Keratinocyte (primary cell): ENCODE measurements at regions not wholly inside any gene's neighbourhood (a gene's known extent, or its start where the extent isn't known, plus 50 kb on each side); places are given as distances from the start of the nearest gene placed in this dataset.

Experiments
- DNase-seq: peaks from one replicate; pipeline ENCODE4 v3.0.0-alpha.2; 2011; ENCODE audit warnings: low read depth, missing footprints, low spot score
- FAIRE-seq: peaks from 2 replicates; lab custom pipeline; 2011; peaks lifted over from hg19 to GRCh38; lab: Jason Lieb, UNC
- H2AFZ ChIP-seq: 2 replicates; pipeline ENCODE4 v1.6.0; 2012; ENCODE audit warnings: low read length, control low read depth, inconsistent platforms; ENCODE audit not compliant: control insufficient read depth
- H3K27ac ChIP-seq: 2 replicates; pipeline ENCODE4 v1.5.1; 2011; ENCODE audit warnings: low read length; ENCODE audit not compliant: control insufficient read depth, insufficient read depth
- H3K27me3 ChIP-seq: 3 replicates; pipeline ENCODE4 v1.6.0; 2011; ENCODE audit warnings: low read length; ENCODE audit not compliant: control insufficient read depth, insufficient read depth; ENCODE audit errors: extremely low read depth
- H3K36me3 ChIP-seq, 2 experiments: 2 replicates in 1 of 2; 3 replicates in 1 of 2; pipeline ENCODE4 v1.5.1; 2011; ENCODE audit warnings: low read length in 2 of 2, mild to moderate bottlenecking in 1 of 2; ENCODE audit not compliant: control insufficient read depth in 2 of 2, insufficient read depth in 2 of 2; ENCODE audit errors: extremely low read depth in 1 of 2
- H3K4me1 ChIP-seq: 3 replicates; pipeline ENCODE4 v1.5.1; 2011; ENCODE audit warnings: low read length; ENCODE audit not compliant: control insufficient read depth, insufficient read depth; ENCODE audit errors: extremely low read depth
- H3K4me2 ChIP-seq: 3 replicates; pipeline ENCODE4 v1.6.0; 2011; ENCODE audit warnings: low read depth, low read length; ENCODE audit not compliant: control insufficient read depth, insufficient read depth; ENCODE audit errors: extremely low read depth
- H3K4me3 ChIP-seq, 3 experiments: fragments of 200-600 bp in 1 of 3; sonication (generic) in 1 of 3; 2 replicates in 2 of 3; 3 replicates in 1 of 3; pipeline ENCODE4 v1.5.1; 2011 to 2016; ENCODE audit warnings: low read length in 3 of 3, mild to moderate bottlenecking in 3 of 3, control low read depth in 2 of 3, inconsistent platforms in 1 of 3, low read depth in 1 of 3, mixed read lengths in 1 of 3, mixed run types in 1 of 3, moderate library complexity in 1 of 3; ENCODE audit not compliant: control insufficient read depth in 2 of 3, insufficient read depth in 2 of 3; ENCODE audit errors: extremely low read depth in 1 of 3
- H3K79me2 ChIP-seq: 2 replicates; pipeline ENCODE4 v1.6.0; 2012; ENCODE audit warnings: low read length; ENCODE audit not compliant: control insufficient read depth, insufficient read depth
- H3K9ac ChIP-seq: 3 replicates; pipeline ENCODE4 v1.6.0; 2011; ENCODE audit warnings: low read length; ENCODE audit not compliant: control insufficient read depth, insufficient read depth; ENCODE audit errors: extremely low read depth
- H3K9me1 ChIP-seq: 3 replicates; pipeline ENCODE4 v1.6.0; 2011; ENCODE audit warnings: low read length; ENCODE audit not compliant: control insufficient read depth, insufficient read depth; ENCODE audit errors: extremely low read depth
- H3K9me3 ChIP-seq: 2 replicates; pipeline ENCODE4 v1.5.1; 2012; ENCODE audit warnings: low read depth, low read length; ENCODE audit not compliant: control insufficient read depth
- H4K20me1 ChIP-seq: 3 replicates; pipeline ENCODE4 v1.6.0; 2011; ENCODE audit warnings: low read length; ENCODE audit not compliant: control insufficient read depth, insufficient read depth; ENCODE audit errors: extremely low read depth
- CTCF ChIP-seq, 3 experiments: IDR thresholded peaks in 1 of 3; conservative IDR thresholded peaks in 1 of 3; optimal IDR thresholded peaks in 1 of 3; 2 replicates in 2 of 3; 3 replicates in 1 of 3; pipeline versions ENCODE3 to v1.5.1; 2011; ENCODE audit warnings: low read length in 3 of 3, mild to moderate bottlenecking in 3 of 3, moderate library complexity in 2 of 3, control low read depth in 1 of 3, inconsistent platforms in 1 of 3; ENCODE audit not compliant: insufficient read depth in 2 of 3; ENCODE audit errors: extremely low read depth in 1 of 3
- EZH2 ChIP-seq: IDR thresholded peaks from one replicate; pipeline ENCODE4 v1.6.1; 2012; ENCODE audit warnings: inconsistent platforms, mild to moderate bottlenecking, low read length, moderate library complexity
- dilution Hi-C: fragments of 300-500 bp; cut with MboI; formaldehyde crosslinking; loops from one replicate; pipeline ENCODE4 v1.7.0; 2020; ENCODE audit warnings: low sequenced_read_pairs; ENCODE audit not compliant: extremely low pct_ligation_motif_present

DNA sequence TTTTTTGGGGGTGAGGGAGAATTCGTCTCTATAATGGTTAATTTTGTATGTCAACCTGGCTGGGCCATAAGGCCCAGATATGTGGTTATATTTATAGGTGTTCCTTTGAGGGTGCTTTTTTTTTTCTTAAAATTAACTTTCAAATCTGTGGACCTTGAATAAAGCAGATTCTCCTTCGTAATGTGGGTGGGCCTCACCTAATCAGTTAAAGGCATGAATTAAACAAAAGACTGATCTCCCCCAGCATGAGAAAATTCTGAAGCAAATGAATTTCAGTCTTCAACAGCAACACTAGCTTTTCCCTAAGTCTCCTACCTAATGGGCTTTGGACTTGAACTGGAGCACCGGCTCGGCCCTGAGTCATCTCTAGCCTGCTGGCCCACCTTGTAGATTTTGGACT, 77.4 kb downstream of the GMNC start:
- Histone ChIP-seq H3K27ac (no peak overlapping the region), H3K79me2 (no peaks in the 10 kb centered on the region), H3K27me3 (no peaks in the 10 kb centered on the region), H3K4me2 (no peak overlapping the region), H3K36me3 (no peaks in the 10 kb centered on the region), H2AFZ (no peak overlapping the region), H3K9me1 (no peaks in the 10 kb centered on the region), H3K4me3 (no peak overlapping the region), H4K20me1 (no peaks in the 10 kb centered on the region), H3K9ac (no peak overlapping the region), H3K4me1 (no peaks in the 10 kb centered on the region), H3K9me3 (no peaks in the 10 kb centered on the region)
- TF ChIP-seq CTCF (optimal IDR thresholded peaks at IDR 0.05 in 1 of 3, IDR thresholded peaks at IDR 0.05 in 1 of 3, conservative IDR thresholded peaks at IDR 0.05 in 1 of 3; ENCODE audit: extremely low read depth in 1 of 3, insufficient read depth in 2 of 3, low read length in 3 of 3) (no peak), EZH2 (no peak)
- FAIRE-seq (no peak), DNase-seq (no peak)
- dilution Hi-C loops: no loop called here

- DNase-seq (no peak), FAIRE-seq (no peak)
- Histone ChIP-seq H3K4me3 (no peak overlapping the region), H4K20me1 (no peaks in the 10 kb centered on the region), H3K9me3 (no peaks in the 10 kb centered on the region), H3K4me1 (no peaks in the 10 kb centered on the region), H3K79me2 (no peaks in the 10 kb centered on the region), H3K9me1 (no peaks in the 10 kb centered on the region), H3K4me2 (no peak overlapping the region), H3K9ac (no peak overlapping the region), H3K27me3 (no peaks in the 10 kb centered on the region), H2AFZ (no peak overlapping the region), H3K27ac (no peak overlapping the region), H3K36me3 (no peaks in the 10 kb centered on the region)
- TF ChIP-seq EZH2: no peak
- TF ChIP-seq CTCF (optimal IDR thresholded peaks at IDR 0.05 in 1 of 3, IDR thresholded peaks at IDR 0.05 in 1 of 3, conservative IDR thresholded peaks at IDR 0.05 in 1 of 3; ENCODE audit: extremely low read depth in 1 of 3, insufficient read depth in 2 of 3, low read length in 3 of 3): no peak
- dilution Hi-C loops: no loop called here
These were observed 82.0 kb downstream of the GMNC start for GRCh38 chr3:190780524-190780923.
